NCI-H1105 (cell line): ENCODE measurements at regions not wholly inside any gene's neighbourhood (a gene's known extent, or its start where the extent isn't known, plus 50 kb on each side); places are given as distances from the start of the nearest gene placed in this dataset.

Experiments used
- DNase-seq: peaks from one replicate; lab custom pipeline; 2025; lab: John Stamatoyannopoulos, UW

GRCh38 chr13:112124141-112124540 lies 57.2 kb downstream of the SOX1 start:
- no peak for DNase-seq

GRCh38 chr13:112127564-112128330 lies 60.8 kb downstream of the SOX1 start:
- no peak for DNase-seq

- DNase-seq, result no peak
Measured at GRCh38 chr13:112128331-112128610, 61.3 kb downstream of the SOX1 start.

- DNase-seq, result no peak
Measured at GRCh38 chr13:112130418-112130817, 63.5 kb downstream of the SOX1 start.

- no peak for DNase-seq
Measured at GRCh38 chr13:112131081-112131712, 64.2 kb downstream of the SOX1 start.

GRCh38 chr13:112131713-112132113 lies 64.8 kb downstream of the SOX1 start:
- no peak for DNase-seq

- no peak for DNase-seq
Measured at GRCh38 chr13:112132142-112132541, 65.2 kb downstream of the SOX1 start.

GRCh38 chr13:112132619-112133018 lies 65.7 kb downstream of the SOX1 start:
- no peak for DNase-seq

GRCh38 chr13:112133499-112134390 lies 66.8 kb downstream of the SOX1 start:
- DNase-seq, result no peak

GRCh38 chr13:112134391-112135075 lies 67.6 kb downstream of the SOX1 start:
- DNase-seq, result no peak

- DNase-seq, result no peak
Measured at GRCh38 chr13:112136095-112136494, 69.1 kb downstream of the SOX1 start.

- no peak for DNase-seq
Measured at GRCh38 chr13:112137144-112137543, 70.2 kb downstream of the SOX1 start.

GRCh38 chr13:112140366-112140765 lies 73.4 kb downstream of the SOX1 start:
- no peak for DNase-seq

- DNase-seq, result no peak
Measured at GRCh38 chr13:112141643-112142400, 74.9 kb downstream of the SOX1 start.

GRCh38 chr13:112142401-112142930 lies 75.5 kb downstream of the SOX1 start:
- no peak for DNase-seq

- DNase-seq, result no peak
Measured at GRCh38 chr13:112143046-112143752, 76.2 kb downstream of the SOX1 start.

GRCh38 chr13:112143753-112144615 lies 77.0 kb downstream of the SOX1 start:
- DNase-seq, result no peak

- no peak for DNase-seq
Measured at GRCh38 chr13:112144616-112145550, 77.9 kb downstream of the SOX1 start.
